ENCODE measurements at regions not wholly inside any gene's neighbourhood (a gene's known extent, or its start where the extent isn't known, plus 50 kb on each side); places are given as distances from the start of the nearest gene placed in this dataset.
"Not testable (repeated sequence)": the region's sequence is repeated elsewhere in the genome, so short reads cannot be mapped to it uniquely, and the experiment has no call there.

GRCh38 chr10:2890093-2890492, 177.3 kb upstream of the PFKP start:
- no peaks in the 10 kb centered on the region for H3K36me3 ChIP-seq (ENCODE audit: insufficient read depth, insufficient read length, low read length)
- TF ChIP-seq YY1 (IDR thresholded peaks at IDR 0.05; ENCODE audit: insufficient read depth, insufficient read length) (no peak), SUZ12 (IDR thresholded peaks at IDR 0.05; ENCODE audit: extremely low read depth, insufficient read depth, insufficient read length) (no peak), ZNF274 (IDR thresholded peaks at IDR 0.05; ENCODE audit: low read depth, low read length) (no peak)
- H3K9me3 ChIP-seq (ENCODE audit: insufficient read depth, low read length) = no peaks in the 10 kb centered on the region
- peaks cover 3% of the 10 kb centered on the region for H3K4me1 ChIP-seq (ENCODE audit: insufficient read depth, insufficient read length)
- no peak overlapping the region for H3K9ac ChIP-seq (ENCODE audit: insufficient read length, low read depth)
- no peak for DNase-seq (ENCODE audit: low read depth, low spot score)
- H3K4me3 ChIP-seq (ENCODE audit: insufficient read length, low read depth) = no peak overlapping the region
- H3K27me3 ChIP-seq (ENCODE audit: insufficient read depth, insufficient read length) = no peaks in the 10 kb centered on the region

DNA sequence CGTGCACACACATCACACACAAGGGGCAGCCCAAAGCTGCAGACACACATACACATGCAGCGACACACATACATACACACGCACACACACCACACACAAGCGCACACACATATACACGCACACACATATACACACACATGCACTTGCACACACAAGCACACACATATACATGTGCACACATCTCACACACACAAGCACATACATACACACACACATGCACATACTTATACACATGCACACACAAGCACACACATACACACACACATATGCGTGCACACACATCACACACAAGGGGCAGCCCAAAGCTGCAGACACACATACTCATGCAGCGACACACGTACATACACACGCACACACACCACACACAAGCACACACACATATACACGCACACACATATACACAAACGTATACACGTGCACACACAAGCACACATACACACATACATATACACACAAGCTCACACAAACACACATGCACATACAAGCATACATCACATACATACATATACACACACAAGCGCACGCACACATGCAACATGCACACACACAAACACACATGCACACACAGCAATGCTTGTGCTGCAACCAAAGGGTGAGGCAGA, 178.8 kb upstream of the PFKP start:
- Histone ChIP-seq H3K27me3 (ENCODE audit: insufficient read depth, insufficient read length) (no peaks in the 10 kb centered on the region), H3K9me3 (ENCODE audit: insufficient read depth, low read length) (no peaks in the 10 kb centered on the region), H3K36me3 (ENCODE audit: insufficient read depth, insufficient read length, low read length) (no peaks in the 10 kb centered on the region), H3K4me3 (ENCODE audit: insufficient read length, low read depth) (no peak overlapping the region), H3K9ac (ENCODE audit: insufficient read length, low read depth) (no peak overlapping the region), H3K4me1 (ENCODE audit: insufficient read depth, insufficient read length) (peaks cover 3% of the 10 kb centered on the region)
- TF ChIP-seq ZNF274 (IDR thresholded peaks at IDR 0.05; ENCODE audit: low read depth, low read length) (no peak), YY1 (IDR thresholded peaks at IDR 0.05; ENCODE audit: insufficient read depth, insufficient read length) (no peak), SUZ12 (IDR thresholded peaks at IDR 0.05; ENCODE audit: extremely low read depth, insufficient read depth, insufficient read length) (no peak)
- no peak for DNase-seq (ENCODE audit: low read depth, low spot score)

GRCh38 chr10:2887391-2888070, 179.8 kb upstream of the PFKP start:
- DNase-seq (ENCODE audit: low read depth, low spot score) = no peak
- no peaks in the 10 kb centered on the region for H3K9me3 ChIP-seq (ENCODE audit: insufficient read depth, low read length)
- no peaks in the 10 kb centered on the region for H3K27me3 ChIP-seq (ENCODE audit: insufficient read depth, insufficient read length)
- H3K4me1 ChIP-seq (ENCODE audit: insufficient read depth, insufficient read length) = peaks cover 3% of the 10 kb centered on the region
- H3K9ac ChIP-seq (ENCODE audit: insufficient read length, low read depth) = no peak overlapping the region
- H3K4me3 ChIP-seq (ENCODE audit: insufficient read length, low read depth) = no peak overlapping the region
- TF ChIP-seq SUZ12 (IDR thresholded peaks at IDR 0.05; ENCODE audit: extremely low read depth, insufficient read depth, insufficient read length) = no peak
- no peak for TF ChIP-seq ZNF274 (IDR thresholded peaks at IDR 0.05; ENCODE audit: low read depth, low read length)
- no peak for TF ChIP-seq YY1 (IDR thresholded peaks at IDR 0.05; ENCODE audit: insufficient read depth, insufficient read length)
- H3K36me3 ChIP-seq (ENCODE audit: insufficient read depth, insufficient read length, low read length) = no peaks in the 10 kb centered on the region

DNA sequence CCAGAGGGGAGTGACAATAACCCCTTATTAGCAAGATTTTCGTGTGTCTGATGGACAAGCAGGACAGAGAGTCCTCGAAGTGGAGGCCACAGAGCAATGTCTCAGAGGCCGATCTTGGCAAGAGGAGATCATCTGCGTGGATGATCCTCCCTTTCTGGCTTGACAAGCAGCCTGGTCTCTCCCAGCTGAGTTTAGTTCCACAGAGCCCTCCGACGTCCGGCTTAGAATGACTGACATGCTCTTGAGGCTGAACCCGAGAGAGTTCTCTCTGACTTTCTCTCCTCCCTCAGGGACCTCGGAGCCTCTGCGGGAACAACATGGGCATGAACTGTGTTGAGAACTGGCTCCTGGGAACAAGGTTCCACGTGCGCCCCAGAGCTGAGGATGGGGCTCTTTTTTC, 180.7 kb upstream of the PFKP start:
- no peak for TF ChIP-seq YY1 (IDR thresholded peaks at IDR 0.05; ENCODE audit: insufficient read depth, insufficient read length)
- TF ChIP-seq ZNF274 (IDR thresholded peaks at IDR 0.05; ENCODE audit: low read depth, low read length) = no peak
- no peak for TF ChIP-seq SUZ12 (IDR thresholded peaks at IDR 0.05; ENCODE audit: extremely low read depth, insufficient read depth, insufficient read length)
- no peak overlapping the region for H3K9ac ChIP-seq (ENCODE audit: insufficient read length, low read depth)

GRCh38 chr10:2885288-2886278, 181.8 kb upstream of the PFKP start:
- Histone ChIP-seq H3K4me3 (ENCODE audit: insufficient read length, low read depth) (no peak overlapping the region), H3K9ac (ENCODE audit: insufficient read length, low read depth) (no peak overlapping the region), H3K27me3 (ENCODE audit: insufficient read depth, insufficient read length) (no peaks in the 10 kb centered on the region), H3K4me1 (ENCODE audit: insufficient read depth, insufficient read length) (peaks cover 3% of the 10 kb centered on the region), H3K36me3 (ENCODE audit: insufficient read depth, insufficient read length, low read length) (no peaks in the 10 kb centered on the region), H3K9me3 (ENCODE audit: insufficient read depth, low read length) (no peaks in the 10 kb centered on the region)
- no peak for DNase-seq (ENCODE audit: low read depth, low spot score)
- TF ChIP-seq ZNF274 (IDR thresholded peaks at IDR 0.05; ENCODE audit: low read depth, low read length) (no peak), YY1 (IDR thresholded peaks at IDR 0.05; ENCODE audit: insufficient read depth, insufficient read length) (no peak), SUZ12 (IDR thresholded peaks at IDR 0.05; ENCODE audit: extremely low read depth, insufficient read depth, insufficient read length) (no peak)

More for the DNA sequence above, 180.7 kb upstream of the PFKP start:
- Histone ChIP-seq H3K4me1 (ENCODE audit: insufficient read depth, insufficient read length) (peaks cover 3% of the 10 kb centered on the region), H3K9me3 (ENCODE audit: insufficient read depth, low read length) (no peaks in the 10 kb centered on the region), H3K4me3 (ENCODE audit: insufficient read length, low read depth) (no peak overlapping the region), H3K27me3 (ENCODE audit: insufficient read depth, insufficient read length) (no peaks in the 10 kb centered on the region), H3K36me3 (ENCODE audit: insufficient read depth, insufficient read length, low read length) (no peaks in the 10 kb centered on the region)
- DNase-seq (ENCODE audit: low read depth, low spot score) = no peak

DNA sequence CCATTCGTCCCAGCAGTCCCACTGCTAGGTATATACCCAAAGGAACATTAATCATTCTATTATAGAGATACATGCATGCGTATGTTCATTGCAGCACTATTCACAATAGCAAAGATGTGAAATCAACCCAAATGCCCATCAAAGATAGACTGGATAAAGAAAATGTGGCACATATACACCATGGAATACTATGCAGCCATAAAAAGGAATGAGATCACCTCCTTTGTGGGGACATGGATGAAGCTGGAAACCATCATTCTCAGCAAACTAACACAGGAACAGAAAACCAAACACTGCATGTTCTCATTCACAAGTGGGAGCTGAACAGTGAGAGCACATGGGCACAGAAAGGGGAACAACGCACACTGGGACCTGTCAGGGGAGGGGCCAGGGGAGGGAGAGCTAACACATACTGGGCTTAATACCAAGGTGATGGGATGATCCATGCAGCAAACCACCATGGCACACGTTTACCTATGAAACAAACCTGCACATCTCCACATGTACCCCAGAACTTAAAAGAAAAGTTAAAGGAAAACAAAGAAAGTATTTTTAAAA, 183.3 kb upstream of the PFKP start:
- H3K36me3 ChIP-seq (ENCODE audit: insufficient read depth, insufficient read length, low read length); H3K4me1 ChIP-seq (ENCODE audit: insufficient read depth, insufficient read length); H3K9me3 ChIP-seq (ENCODE audit: insufficient read depth, low read length); H3K4me3 ChIP-seq (ENCODE audit: insufficient read length, low read depth); H3K9ac ChIP-seq (ENCODE audit: insufficient read length, low read depth); H3K27me3 ChIP-seq (ENCODE audit: insufficient read depth, insufficient read length); DNase-seq (ENCODE audit: low read depth, low spot score): not testable (repeated sequence)

GRCh38 chr10:2883238-2883637, 184.1 kb upstream of the PFKP start:
- no peak for DNase-seq (ENCODE audit: low read depth, low spot score)
- Histone ChIP-seq H3K4me1 (ENCODE audit: insufficient read depth, insufficient read length) (peaks cover 3% of the 10 kb centered on the region), H3K9ac (ENCODE audit: insufficient read length, low read depth) (no peak overlapping the region), H3K27me3 (ENCODE audit: insufficient read depth, insufficient read length) (no peaks in the 10 kb centered on the region), H3K9me3 (ENCODE audit: insufficient read depth, low read length) (no peaks in the 10 kb centered on the region), H3K4me3 (ENCODE audit: insufficient read length, low read depth) (no peak overlapping the region), H3K36me3 (ENCODE audit: insufficient read depth, insufficient read length, low read length) (no peaks in the 10 kb centered on the region)
- no peak for TF ChIP-seq YY1 (IDR thresholded peaks at IDR 0.05; ENCODE audit: insufficient read depth, insufficient read length)
- no peak for TF ChIP-seq SUZ12 (IDR thresholded peaks at IDR 0.05; ENCODE audit: extremely low read depth, insufficient read depth, insufficient read length)
- TF ChIP-seq ZNF274 (IDR thresholded peaks at IDR 0.05; ENCODE audit: low read depth, low read length) = no peak

All from NT2/D1 (cell line).